ENCODE measurements at regions not wholly inside any gene's neighbourhood (a gene's known extent, or its start where the extent isn't known, plus 50 kb on each side); places are given as distances from the start of the nearest gene placed in this dataset.

- Mint-ChIP-seq H3K27me3 (no peaks in the 10 kb centered on the region), H3K4me1 (no peaks in the 10 kb centered on the region), H3K27ac (no peak overlapping the region), H3K4me3 (no peak overlapping the region), H3K36me3 (ENCODE audit: low read depth) (no peaks in the 10 kb centered on the region), H3K9me3 (peaks cover 8% of the 10 kb centered on the region)
- no peak for ATAC-seq
- DNase-seq = no peak
Measured at GRCh38 chr11:21625982-21626381, 566.9 kb upstream of the ANO5 start.

GRCh38 chr11:21628641-21629040 is 564.2 kb upstream of the ANO5 start:
- ATAC-seq = no peak
- Mint-ChIP-seq H3K27ac (no peak overlapping the region), H3K9me3 (peaks cover 8% of the 10 kb centered on the region), H3K27me3 (no peaks in the 10 kb centered on the region), H3K4me3 (no peak overlapping the region), H3K36me3 (ENCODE audit: low read depth) (no peaks in the 10 kb centered on the region), H3K4me1 (no peaks in the 10 kb centered on the region)
- no peak for DNase-seq

GRCh38 chr11:21630934-21631478 is 561.9 kb upstream of the ANO5 start:
- ATAC-seq = no peak
- Mint-ChIP-seq H3K4me3 (no peak overlapping the region), H3K36me3 (ENCODE audit: low read depth) (no peaks in the 10 kb centered on the region), H3K9me3 (peaks cover 4% of the 10 kb centered on the region), H3K27me3 (no peaks in the 10 kb centered on the region), H3K27ac (no peak overlapping the region), H3K4me1 (peaks cover 1% of the 10 kb centered on the region)
- no peak for DNase-seq

- H3K9me3 Mint-ChIP-seq = peaks cover 4% of the 10 kb centered on the region
- no peak for ATAC-seq
- H3K27ac Mint-ChIP-seq = no peak overlapping the region
Measured at GRCh38 chr11:21631991-21632390, 560.9 kb upstream of the ANO5 start.

GRCh38 chr11:21634491-21634890 is 558.4 kb upstream of the ANO5 start:
- no peak overlapping the region for H3K4me3 Mint-ChIP-seq
- H3K9me3 Mint-ChIP-seq = peaks cover 4% of the 10 kb centered on the region
- H3K4me1 Mint-ChIP-seq = peaks cover 1% of the 10 kb centered on the region
- no peak for DNase-seq
- H3K36me3 Mint-ChIP-seq (ENCODE audit: low read depth) = no peaks in the 10 kb centered on the region
- H3K27ac Mint-ChIP-seq = no peak overlapping the region
- no peaks in the 10 kb centered on the region for H3K27me3 Mint-ChIP-seq
- no peak for ATAC-seq

More at GRCh38 chr11:21631991-21632390, 560.9 kb upstream of the ANO5 start:
- no peaks in the 10 kb centered on the region for H3K27me3 Mint-ChIP-seq
- no peak for DNase-seq
- no peaks in the 10 kb centered on the region for H3K36me3 Mint-ChIP-seq (ENCODE audit: low read depth)
- H3K4me1 Mint-ChIP-seq = peaks cover 1% of the 10 kb centered on the region
- no peak overlapping the region for H3K4me3 Mint-ChIP-seq

GRCh38 chr11:21634956-21635355 is 557.9 kb upstream of the ANO5 start:
- Mint-ChIP-seq H3K4me3 (no peak overlapping the region), H3K27ac (no peak overlapping the region), H3K27me3 (no peaks in the 10 kb centered on the region), H3K36me3 (ENCODE audit: low read depth) (no peaks in the 10 kb centered on the region), H3K9me3 (peaks cover 4% of the 10 kb centered on the region), H3K4me1 (peaks cover 1% of the 10 kb centered on the region)
- DNase-seq = no peak
- ATAC-seq = no peak

- no peak overlapping the region for H3K4me3 Mint-ChIP-seq
- H3K27me3 Mint-ChIP-seq = no peaks in the 10 kb centered on the region
- H3K36me3 Mint-ChIP-seq (ENCODE audit: low read depth) = no peaks in the 10 kb centered on the region
- H3K9me3 Mint-ChIP-seq = peaks cover 1% of the 10 kb centered on the region
- no peak overlapping the region for H3K27ac Mint-ChIP-seq
- ATAC-seq (no peak), DNase-seq (no peak)
- H3K4me1 Mint-ChIP-seq = peaks cover 1% of the 10 kb centered on the region
Measured at GRCh38 chr11:21635394-21636145, 557.3 kb upstream of the ANO5 start.

GRCh38 chr11:21636561-21636960 is 556.3 kb upstream of the ANO5 start:
- no peak for ATAC-seq
- H3K36me3 Mint-ChIP-seq (ENCODE audit: low read depth) = no peaks in the 10 kb centered on the region

GRCh38 chr11:21640491-21640890 is 552.4 kb upstream of the ANO5 start:
- Mint-ChIP-seq H3K9me3 (peaks cover 3% of the 10 kb centered on the region), H3K4me1 (peaks cover 2% of the 10 kb centered on the region), H3K36me3 (ENCODE audit: low read depth) (no peaks in the 10 kb centered on the region), H3K4me3 (no peak overlapping the region), H3K27me3 (no peaks in the 10 kb centered on the region), H3K27ac (no peak overlapping the region)
- no peak for DNase-seq
- no peak for ATAC-seq

More at GRCh38 chr11:21636561-21636960, 556.3 kb upstream of the ANO5 start:
- no peak overlapping the region for H3K4me3 Mint-ChIP-seq
- no peaks in the 10 kb centered on the region for H3K9me3 Mint-ChIP-seq
- DNase-seq = no peak
- H3K4me1 Mint-ChIP-seq = peaks cover 4% of the 10 kb centered on the region
- no peaks in the 10 kb centered on the region for H3K27me3 Mint-ChIP-seq
- no peak overlapping the region for H3K27ac Mint-ChIP-seq

- Mint-ChIP-seq H3K36me3 (ENCODE audit: low read depth) (no peaks in the 10 kb centered on the region), H3K4me3 (no peak overlapping the region), H3K27ac (no peak overlapping the region), H3K4me1 (peaks cover 2% of the 10 kb centered on the region), H3K9me3 (peaks cover 3% of the 10 kb centered on the region), H3K27me3 (no peaks in the 10 kb centered on the region)
- ATAC-seq = no peak
- DNase-seq = no peak
Measured at GRCh38 chr11:21641869-21642268, 551.0 kb upstream of the ANO5 start.

GRCh38 chr11:21646351-21646750 is 546.5 kb upstream of the ANO5 start:
- peaks cover 9% of the 10 kb centered on the region for H3K9me3 Mint-ChIP-seq
- H3K4me3 Mint-ChIP-seq = no peak overlapping the region
- H3K27ac Mint-ChIP-seq = no peak overlapping the region
- H3K36me3 Mint-ChIP-seq (ENCODE audit: low read depth) = no peaks in the 10 kb centered on the region
- H3K27me3 Mint-ChIP-seq = no peaks in the 10 kb centered on the region
- DNase-seq (no peak), ATAC-seq (no peak)
- H3K4me1 Mint-ChIP-seq = no peaks in the 10 kb centered on the region

GRCh38 chr11:21650961-21651360 is 541.9 kb upstream of the ANO5 start:
- Mint-ChIP-seq H3K36me3 (ENCODE audit: low read depth) (no peaks in the 10 kb centered on the region), H3K4me3 (no peak overlapping the region), H3K27ac (no peak overlapping the region), H3K9me3 (peaks cover 9% of the 10 kb centered on the region), H3K27me3 (no peaks in the 10 kb centered on the region), H3K4me1 (no peaks in the 10 kb centered on the region)
- no peak for ATAC-seq
- no peak for DNase-seq

GRCh38 chr11:21653951-21654421 is 538.9 kb upstream of the ANO5 start:
- ATAC-seq (no peak), DNase-seq (no peak)
- H3K27me3 Mint-ChIP-seq = no peaks in the 10 kb centered on the region
- no peak overlapping the region for H3K4me3 Mint-ChIP-seq
- H3K27ac Mint-ChIP-seq = no peak overlapping the region
- H3K9me3 Mint-ChIP-seq = peaks cover 9% of the 10 kb centered on the region
- H3K36me3 Mint-ChIP-seq (ENCODE audit: low read depth) = no peaks in the 10 kb centered on the region
- H3K4me1 Mint-ChIP-seq = no peaks in the 10 kb centered on the region

GRCh38 chr11:21656065-21656464 is 536.8 kb upstream of the ANO5 start:
- DNase-seq (no peak), ATAC-seq (no peak)
- Mint-ChIP-seq H3K4me1 (no peaks in the 10 kb centered on the region), H3K9me3 (peaks cover 11% of the 10 kb centered on the region), H3K27me3 (no peaks in the 10 kb centered on the region), H3K36me3 (ENCODE audit: low read depth) (no peaks in the 10 kb centered on the region), H3K4me3 (no peak overlapping the region), H3K27ac (no peak overlapping the region)

- H3K4me3 Mint-ChIP-seq = no peak overlapping the region
- no peaks in the 10 kb centered on the region for H3K4me1 Mint-ChIP-seq
- no peaks in the 10 kb centered on the region for H3K36me3 Mint-ChIP-seq (ENCODE audit: low read depth)
- H3K9me3 Mint-ChIP-seq = peaks cover 18% of the 10 kb centered on the region
- ATAC-seq (no peak), DNase-seq (no peak)
- no peaks in the 10 kb centered on the region for H3K27me3 Mint-ChIP-seq
- H3K27ac Mint-ChIP-seq = no peak overlapping the region
Measured at GRCh38 chr11:21658654-21659193, 534.2 kb upstream of the ANO5 start.

All from activated naive CD8-positive, alpha-beta T cell treated with anti-CD3 and anti-CD28 coated beads, Interleukin-2, amount 50 U/mL, for 24 hours (primary cell).